ENCODE measurements at regions not wholly inside any gene's neighbourhood (a gene's known extent, or its start where the extent isn't known, plus 50 kb on each side); places are given as distances from the start of the nearest gene placed in this dataset.

DNA sequence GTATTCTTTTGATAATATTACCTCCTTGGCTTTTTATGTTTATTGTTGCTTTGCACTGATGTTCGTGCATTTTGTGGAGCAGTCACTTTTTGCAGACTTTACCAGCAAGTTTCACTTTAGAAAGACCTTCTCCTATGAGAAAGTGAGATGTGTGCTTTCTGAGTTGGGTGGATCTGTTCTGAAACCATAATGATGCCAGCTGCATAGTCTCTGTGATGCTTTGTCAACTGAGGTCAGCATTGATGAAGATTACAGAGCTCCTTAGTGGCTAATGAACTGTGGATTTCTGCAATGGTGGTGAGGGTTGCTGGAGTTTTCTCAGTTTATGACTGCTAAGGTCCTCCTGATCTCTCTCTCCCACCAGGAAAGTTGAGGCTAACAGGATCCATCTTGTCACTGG is 309.9 kb upstream of the SLITRK6 start:
- H3K27me3 ChIP-seq = no peaks in the 10 kb centered on the region
- TF ChIP-seq, protein P1, sequence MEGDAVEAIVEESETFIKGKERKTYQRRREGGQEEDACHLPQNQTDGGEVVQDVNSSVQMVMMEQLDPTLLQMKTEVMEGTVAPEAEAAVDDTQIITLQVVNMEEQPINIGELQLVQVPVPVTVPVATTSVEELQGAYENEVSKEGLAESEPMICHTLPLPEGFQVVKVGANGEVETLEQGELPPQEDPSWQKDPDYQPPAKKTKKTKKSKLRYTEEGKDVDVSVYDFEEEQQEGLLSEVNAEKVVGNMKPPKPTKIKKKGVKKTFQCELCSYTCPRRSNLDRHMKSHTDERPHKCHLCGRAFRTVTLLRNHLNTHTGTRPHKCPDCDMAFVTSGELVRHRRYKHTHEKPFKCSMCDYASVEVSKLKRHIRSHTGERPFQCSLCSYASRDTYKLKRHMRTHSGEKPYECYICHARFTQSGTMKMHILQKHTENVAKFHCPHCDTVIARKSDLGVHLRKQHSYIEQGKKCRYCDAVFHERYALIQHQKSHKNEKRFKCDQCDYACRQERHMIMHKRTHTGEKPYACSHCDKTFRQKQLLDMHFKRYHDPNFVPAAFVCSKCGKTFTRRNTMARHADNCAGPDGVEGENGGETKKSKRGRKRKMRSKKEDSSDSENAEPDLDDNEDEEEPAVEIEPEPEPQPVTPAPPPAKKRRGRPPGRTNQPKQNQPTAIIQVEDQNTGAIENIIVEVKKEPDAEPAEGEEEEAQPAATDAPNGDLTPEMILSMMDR (IDR thresholded peaks at IDR 0.05) = no peak
- H3K4me3 ChIP-seq = no peak overlapping the region
- ATAC-seq (no peak), DNase-seq (no peak)
- no peaks in the 10 kb centered on the region for H3K4me1 ChIP-seq
- peaks cover 12% of the 10 kb centered on the region for H3K9me3 ChIP-seq
- no peak overlapping the region for H3K27ac ChIP-seq
- intact Hi-C loops (cut with DNase I) = no loop called here
- no peaks in the 10 kb centered on the region for H3K36me3 ChIP-seq

DNA sequence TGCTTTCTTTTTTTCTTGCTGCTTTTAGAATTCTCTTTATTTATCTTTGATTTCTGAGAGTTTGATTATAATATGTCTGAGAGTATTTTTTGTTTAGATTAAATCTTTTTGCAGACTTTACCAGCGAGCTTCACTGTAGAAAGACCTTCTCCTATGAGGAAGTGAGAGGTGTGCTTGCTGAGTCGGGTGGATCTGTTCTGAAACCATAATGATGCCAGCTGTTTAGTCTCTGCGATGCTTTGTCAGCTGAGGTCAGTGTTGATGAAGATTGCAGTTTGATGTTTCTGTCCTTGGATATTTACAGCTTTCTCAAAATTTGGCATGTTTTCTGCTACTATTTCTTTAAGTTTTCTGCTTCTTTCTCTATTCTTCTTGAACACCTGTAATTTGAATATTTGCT is 309.1 kb upstream of the SLITRK6 start:
- no peak overlapping the region for H3K4me3 ChIP-seq
- H3K27ac ChIP-seq = no peak overlapping the region
- DNase-seq = no peak
- H3K36me3 ChIP-seq = no peaks in the 10 kb centered on the region
- H3K27me3 ChIP-seq = no peaks in the 10 kb centered on the region
- TF ChIP-seq, protein P1 (IDR thresholded peaks at IDR 0.05) = no peak
- no peaks in the 10 kb centered on the region for H3K4me1 ChIP-seq
- H3K9me3 ChIP-seq = peaks cover 12% of the 10 kb centered on the region
- intact Hi-C loops (cut with DNase I) = no loop called here
- ATAC-seq = no peak

DNA sequence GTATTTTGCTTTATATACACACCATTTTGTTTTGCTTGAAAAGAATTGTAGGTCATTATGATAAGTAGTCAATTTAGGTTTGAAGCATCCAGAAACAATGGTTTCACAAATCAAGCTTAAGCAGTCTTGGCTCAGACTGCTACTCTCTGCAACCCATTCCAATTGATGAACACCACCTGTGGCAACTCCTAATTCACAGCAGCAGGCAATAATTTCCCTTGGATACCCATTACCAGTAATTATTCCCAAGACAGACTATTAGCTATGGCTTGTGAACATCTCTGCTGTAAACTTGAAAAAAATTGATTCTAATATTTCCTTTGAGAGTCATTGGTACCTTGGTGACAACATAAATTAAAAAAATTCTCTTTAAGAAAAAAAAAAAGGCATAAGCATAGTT is 299.3 kb upstream of the SLITRK6 start:
- no peaks in the 10 kb centered on the region for H3K36me3 ChIP-seq
- intact Hi-C loops (cut with DNase I) = no loop called here
- H3K4me3 ChIP-seq = no peak overlapping the region
- H3K27ac ChIP-seq = no peak overlapping the region
- H3K27me3 ChIP-seq = no peaks in the 10 kb centered on the region
- no peaks in the 10 kb centered on the region for H3K4me1 ChIP-seq
- DNase-seq (no peak), ATAC-seq (no peak)
- TF ChIP-seq, protein P1 (IDR thresholded peaks at IDR 0.05) = no peak
- H3K9me3 ChIP-seq = no peaks in the 10 kb centered on the region

DNA sequence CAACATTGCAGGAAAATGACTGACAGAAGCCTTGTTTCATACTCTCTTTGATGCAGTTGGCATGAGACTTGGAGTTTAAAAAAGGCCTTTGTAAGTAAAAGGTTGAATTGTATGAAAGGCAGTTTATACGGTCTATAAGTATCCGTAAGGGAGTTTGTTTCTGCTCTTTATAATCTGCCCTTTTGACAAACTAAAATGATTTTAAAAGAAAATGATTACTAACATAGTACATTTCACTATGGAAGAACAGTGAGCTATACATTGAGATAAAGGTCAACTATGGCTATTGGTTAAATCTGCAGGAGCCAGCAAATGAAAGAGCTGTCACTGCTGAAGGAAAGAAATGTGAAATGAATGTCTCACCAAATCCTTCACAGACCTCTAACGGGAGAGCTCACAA is 296.1 kb upstream of the SLITRK6 start:
- Histone ChIP-seq H3K27me3 (no peaks in the 10 kb centered on the region), H3K27ac (no peak overlapping the region), H3K9me3 (no peaks in the 10 kb centered on the region), H3K4me3 (no peak overlapping the region), H3K4me1 (no peaks in the 10 kb centered on the region), H3K36me3 (no peaks in the 10 kb centered on the region)
- no peak for ATAC-seq
- intact Hi-C loops (cut with DNase I) = no loop called here
- DNase-seq = no peak
- TF ChIP-seq, protein P1 (IDR thresholded peaks at IDR 0.05) = no peak

DNA sequence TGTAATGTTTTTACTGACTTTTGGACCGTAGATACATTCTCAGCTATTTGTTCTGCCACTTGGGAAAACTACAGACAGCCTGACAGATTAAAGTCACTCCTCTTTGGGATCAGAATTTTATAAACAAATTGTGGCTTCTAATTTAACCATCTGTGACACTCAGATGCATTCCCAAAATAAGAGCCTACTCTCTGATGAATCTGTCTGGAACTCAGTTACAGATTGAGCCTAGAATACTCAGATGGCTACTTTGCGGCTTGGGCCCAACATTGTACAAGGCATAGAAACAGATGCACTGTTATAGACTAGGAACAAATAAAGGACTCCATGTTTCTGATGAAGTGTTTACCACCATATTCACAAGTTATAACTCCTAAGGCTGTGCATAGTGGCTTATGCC is 291.0 kb upstream of the SLITRK6 start:
- no peak for ATAC-seq
- no peaks in the 10 kb centered on the region for H3K36me3 ChIP-seq
- H3K9me3 ChIP-seq = no peaks in the 10 kb centered on the region
- TF ChIP-seq, protein P1 (IDR thresholded peaks at IDR 0.05) = no peak
- no peak overlapping the region for H3K27ac ChIP-seq
- no peak overlapping the region for H3K4me3 ChIP-seq
- intact Hi-C loops (cut with DNase I) = no loop called here
- H3K4me1 ChIP-seq = no peaks in the 10 kb centered on the region
- no peaks in the 10 kb centered on the region for H3K27me3 ChIP-seq
- DNase-seq = no peak

DNA sequence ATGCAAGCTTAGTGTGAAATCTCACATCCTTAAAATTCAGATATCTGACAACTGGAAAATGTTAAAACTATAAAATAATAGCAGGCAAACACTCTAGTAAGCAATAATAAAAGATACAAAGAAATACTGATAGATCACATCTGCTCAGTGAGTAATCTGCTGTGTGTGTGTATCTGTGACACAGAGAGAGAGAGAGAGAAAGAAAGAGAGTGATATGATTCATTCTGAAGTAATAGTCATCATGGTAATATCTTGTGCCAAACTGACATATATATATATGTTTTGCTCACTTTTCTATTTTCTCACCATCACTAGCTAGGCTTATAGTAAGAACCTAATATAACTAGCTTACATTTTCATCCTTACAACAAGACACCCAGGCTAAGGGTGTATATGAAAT is 288.0 kb upstream of the SLITRK6 start:
- intact Hi-C loops (cut with DNase I) = no loop called here
- no peak for ATAC-seq

More for the DNA sequence above, 288.0 kb upstream of the SLITRK6 start:
- H3K27me3 ChIP-seq = no peaks in the 10 kb centered on the region
- DNase-seq = no peak
- H3K36me3 ChIP-seq = no peaks in the 10 kb centered on the region
- no peaks in the 10 kb centered on the region for H3K9me3 ChIP-seq
- no peak overlapping the region for H3K4me3 ChIP-seq
- H3K4me1 ChIP-seq = no peaks in the 10 kb centered on the region
- TF ChIP-seq, protein P1 (IDR thresholded peaks at IDR 0.05) = no peak
- H3K27ac ChIP-seq = no peak overlapping the region
